IMR-90 (cell line): ENCODE measurements at regions not wholly inside any gene's neighbourhood (a gene's known extent, or its start where the extent isn't known, plus 50 kb on each side); places are given as distances from the start of the nearest gene placed in this dataset.

ENCODE experiments used
- BHLHE40 ChIP-seq: fragments of 150-350 bp; IDR thresholded peaks from 2 replicates; pipeline ENCODE4 v1.6.1; 2016; ENCODE audit warnings: mild to moderate bottlenecking, low read depth, low read length
- CEBPB ChIP-seq: IDR thresholded peaks from 2 replicates; pipeline ENCODE4 v1.6.1; 2012; ENCODE audit warnings: low read depth, low read length, improper control_type of control experiment
- CHD1 ChIP-seq: IDR thresholded peaks from 2 replicates; pipeline ENCODE4 v1.6.1; 2012; ENCODE audit warnings: low read depth, low read length, improper control_type of control experiment
- FOS ChIP-seq: fragments of 150-350 bp; IDR thresholded peaks from 2 replicates; pipeline ENCODE4 v1.6.1; 2016; ENCODE audit warnings: low read depth, low read length
- MAZ ChIP-seq: IDR thresholded peaks from 2 replicates; pipeline ENCODE4 v1.6.1; 2012; ENCODE audit warnings: low read depth, mild to moderate bottlenecking, low read length, improper control_type of control experiment, moderate library complexity, borderline replicate concordance
- NFE2L2 ChIP-seq: fragments of 150-350 bp; IDR thresholded peaks from 2 replicates; pipeline ENCODE4 v1.6.1; 2016; ENCODE audit warnings: low read depth, mild to moderate bottlenecking, low read length
- POLR2A ChIP-seq: IDR thresholded peaks from 2 replicates; pipeline ENCODE4 v1.6.1; 2012; ENCODE audit warnings: mild to moderate bottlenecking, low read depth, low read length
- RAD21 ChIP-seq: IDR thresholded peaks from 2 replicates; pipeline ENCODE4 v1.6.1; 2012; ENCODE audit warnings: low read length, improper control_type of control experiment
- RCOR1 ChIP-seq: IDR thresholded peaks from 2 replicates; pipeline ENCODE4 v1.6.1; 2012; ENCODE audit warnings: mild to moderate bottlenecking, low read length, improper control_type of control experiment; ENCODE audit not compliant: insufficient replicate concordance
- SMC3 ChIP-seq: fragments of 150-350 bp; IDR thresholded peaks from 2 replicates; pipeline ENCODE4 v1.6.1; 2016; ENCODE audit warnings: low read depth, mild to moderate bottlenecking, antibody characterized with exemption, low read length, moderate library complexity
- TF ChIP-seq, protein P1 (sequence below): conservative IDR thresholded peaks from 2 replicates; pipeline ENCODE4 v1.5.1; 2012; ENCODE audit warnings: mild to moderate bottlenecking, low read depth, low read length, improper control_type of control experiment
- TF ChIP-seq, protein P2 (sequence below): fragments of 150-350 bp; IDR thresholded peaks from 2 replicates; pipeline ENCODE4 v1.6.1; 2017; ENCODE audit warnings: mild to moderate bottlenecking, antibody characterized with exemption, low read length, low read depth
- TF ChIP-seq, protein P3 (sequence below): fragments of 150-350 bp; IDR thresholded peaks from 2 replicates; pipeline ENCODE4 v1.6.1; 2016; ENCODE audit warnings: low read depth, mild to moderate bottlenecking, low read length, moderate library complexity, borderline replicate concordance

DNA sequence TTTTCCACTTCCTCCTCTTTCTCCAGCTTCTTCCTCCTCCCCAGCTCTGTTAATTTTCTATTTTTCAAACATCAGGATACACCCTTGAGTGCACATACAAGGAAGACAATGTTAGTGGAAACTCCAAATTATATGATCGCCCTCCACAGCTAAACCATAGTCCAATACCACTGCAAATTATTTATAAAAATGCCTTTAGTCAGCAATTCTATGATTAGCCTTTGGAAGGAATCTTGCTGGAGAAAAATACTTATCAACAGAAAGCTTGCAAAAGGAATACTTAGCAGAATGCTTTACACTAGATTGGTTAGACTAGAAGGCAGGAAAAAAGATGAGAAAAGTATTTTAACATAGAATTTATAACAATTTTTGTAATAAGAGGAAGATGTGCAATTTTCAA is 178.9 kb downstream of the FAM124B start:
- TF ChIP-seq, protein P1, sequence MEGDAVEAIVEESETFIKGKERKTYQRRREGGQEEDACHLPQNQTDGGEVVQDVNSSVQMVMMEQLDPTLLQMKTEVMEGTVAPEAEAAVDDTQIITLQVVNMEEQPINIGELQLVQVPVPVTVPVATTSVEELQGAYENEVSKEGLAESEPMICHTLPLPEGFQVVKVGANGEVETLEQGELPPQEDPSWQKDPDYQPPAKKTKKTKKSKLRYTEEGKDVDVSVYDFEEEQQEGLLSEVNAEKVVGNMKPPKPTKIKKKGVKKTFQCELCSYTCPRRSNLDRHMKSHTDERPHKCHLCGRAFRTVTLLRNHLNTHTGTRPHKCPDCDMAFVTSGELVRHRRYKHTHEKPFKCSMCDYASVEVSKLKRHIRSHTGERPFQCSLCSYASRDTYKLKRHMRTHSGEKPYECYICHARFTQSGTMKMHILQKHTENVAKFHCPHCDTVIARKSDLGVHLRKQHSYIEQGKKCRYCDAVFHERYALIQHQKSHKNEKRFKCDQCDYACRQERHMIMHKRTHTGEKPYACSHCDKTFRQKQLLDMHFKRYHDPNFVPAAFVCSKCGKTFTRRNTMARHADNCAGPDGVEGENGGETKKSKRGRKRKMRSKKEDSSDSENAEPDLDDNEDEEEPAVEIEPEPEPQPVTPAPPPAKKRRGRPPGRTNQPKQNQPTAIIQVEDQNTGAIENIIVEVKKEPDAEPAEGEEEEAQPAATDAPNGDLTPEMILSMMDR = no peak
- TF ChIP-seq POLR2A (no peak), CHD1 (no peak), SMC3 (no peak), RCOR1 (no peak), BHLHE40 (no peak), RAD21 (no peak), CEBPB (no peak), NFE2L2 (no peak), FOS (no peak), MAZ (no peak)
- TF ChIP-seq, protein P2, sequence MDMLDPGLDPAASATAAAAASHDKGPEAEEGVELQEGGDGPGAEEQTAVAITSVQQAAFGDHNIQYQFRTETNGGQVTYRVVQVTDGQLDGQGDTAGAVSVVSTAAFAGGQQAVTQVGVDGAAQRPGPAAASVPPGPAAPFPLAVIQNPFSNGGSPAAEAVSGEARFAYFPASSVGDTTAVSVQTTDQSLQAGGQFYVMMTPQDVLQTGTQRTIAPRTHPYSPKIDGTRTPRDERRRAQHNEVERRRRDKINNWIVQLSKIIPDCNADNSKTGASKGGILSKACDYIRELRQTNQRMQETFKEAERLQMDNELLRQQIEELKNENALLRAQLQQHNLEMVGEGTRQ = no peak
- TF ChIP-seq, protein P3, sequence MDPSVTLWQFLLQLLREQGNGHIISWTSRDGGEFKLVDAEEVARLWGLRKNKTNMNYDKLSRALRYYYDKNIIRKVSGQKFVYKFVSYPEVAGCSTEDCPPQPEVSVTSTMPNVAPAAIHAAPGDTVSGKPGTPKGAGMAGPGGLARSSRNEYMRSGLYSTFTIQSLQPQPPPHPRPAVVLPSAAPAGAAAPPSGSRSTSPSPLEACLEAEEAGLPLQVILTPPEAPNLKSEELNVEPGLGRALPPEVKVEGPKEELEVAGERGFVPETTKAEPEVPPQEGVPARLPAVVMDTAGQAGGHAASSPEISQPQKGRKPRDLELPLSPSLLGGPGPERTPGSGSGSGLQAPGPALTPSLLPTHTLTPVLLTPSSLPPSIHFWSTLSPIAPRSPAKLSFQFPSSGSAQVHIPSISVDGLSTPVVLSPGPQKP = no peak
